Large intestine (tissue), 3 donors: ENCODE measurements at regions not wholly inside any gene's neighbourhood (a gene's known extent, or its start where the extent isn't known, plus 50 kb on each side); places are given as distances from the start of the nearest gene placed in this dataset.

Experiments used
- DNase-seq, 2 donors: peaks; one replicate each; pipeline versions ENCODE4 v3.0.0 to v3.0.0-alpha.2; 2013
- H3K27ac ChIP-seq: one replicate; pipeline ENCODE4 v1.5.1; 2013; ENCODE audit warnings: low read length
- H3K27me3 ChIP-seq: 2 replicates; pipeline ENCODE4 v1.6.1; 2013; ENCODE audit warnings: low read length; ENCODE audit not compliant: control insufficient read depth, insufficient read depth
- H3K36me3 ChIP-seq: 2 replicates; pipeline ENCODE4 v1.6.1; 2013; ENCODE audit warnings: low read length; ENCODE audit not compliant: control insufficient read depth, insufficient read depth
- H3K4me1 ChIP-seq: one replicate; pipeline ENCODE4 v1.6.1; 2013; ENCODE audit warnings: low read length; ENCODE audit not compliant: control insufficient read depth, insufficient read depth
- H3K4me3 ChIP-seq: one replicate; pipeline ENCODE4 v1.5.1; 2013; ENCODE audit warnings: low read length
- H3K9me3 ChIP-seq: one replicate; pipeline ENCODE4 v1.6.1; 2013; ENCODE audit warnings: mild to moderate bottlenecking, low read depth, low read length, moderate library complexity; ENCODE audit not compliant: control insufficient read depth
- WGBS: methylation state at CpG from one replicate; pipeline ENCODE4 v1.1.5; 2013; ENCODE audit warnings: low lambda C conversion rate; ENCODE audit not compliant: insufficient coverage; 5-methylcytosine and 5-hydroxymethylcytosine counted together

- WGBS = no CpG with 5 or more reads among the region's 3 CpGs
- no peaks in the 10 kb centered on the region for H3K9me3 ChIP-seq
- peak overlapping the region; percentile 40 for H3K27ac ChIP-seq
- no peaks in the 10 kb centered on the region for H3K27me3 ChIP-seq
- peaks cover 4% of the 10 kb centered on the region for H3K4me1 ChIP-seq
- H3K36me3 ChIP-seq = no peaks in the 10 kb centered on the region
- DNase-seq = no peak
- H3K4me3 ChIP-seq = no peak overlapping the region
These were observed 419.4 kb downstream of the MEIS1 start for GRCh38 chr2:66854298-66854697.

GRCh38 chr2:66862885-66863650 is 428.1 kb downstream of the MEIS1 start:
- Histone ChIP-seq H3K9me3 (no peaks in the 10 kb centered on the region), H3K27me3 (peaks cover 5% of the 10 kb centered on the region), H3K4me1 (no peaks in the 10 kb centered on the region), H3K4me3 (no peak overlapping the region), H3K27ac (peak overlapping the region; percentile 16), H3K36me3 (no peaks in the 10 kb centered on the region)
- DNase-seq = no peak
- 76% methylated on average over 3 of the region's 6 CpGs for WGBS

GRCh38 chr2:66865161-66865560 is 430.2 kb downstream of the MEIS1 start:
- no peak for DNase-seq
- H3K27ac ChIP-seq = no peak overlapping the region

GRCh38 chr2:66866331-66867062 is 431.6 kb downstream of the MEIS1 start:
- Histone ChIP-seq H3K4me1 (no peaks in the 10 kb centered on the region), H3K9me3 (no peaks in the 10 kb centered on the region), H3K36me3 (no peaks in the 10 kb centered on the region), H3K4me3 (no peak overlapping the region), H3K27ac (no peak overlapping the region), H3K27me3 (peaks cover 8% of the 10 kb centered on the region)
- no CpG with 5 or more reads among the region's 3 CpGs for WGBS
- no peak for DNase-seq

More at GRCh38 chr2:66865161-66865560, 430.2 kb downstream of the MEIS1 start:
- Histone ChIP-seq H3K27me3 (peaks cover 8% of the 10 kb centered on the region), H3K9me3 (no peaks in the 10 kb centered on the region), H3K4me1 (no peaks in the 10 kb centered on the region), H3K4me3 (no peak overlapping the region), H3K36me3 (no peaks in the 10 kb centered on the region)

- DNase-seq = no peak
- no peaks in the 10 kb centered on the region for H3K4me1 ChIP-seq
- WGBS = 80% methylated on average over 2 of the region's 2 CpGs
- no peaks in the 10 kb centered on the region for H3K36me3 ChIP-seq
- H3K27me3 ChIP-seq = peaks cover 8% of the 10 kb centered on the region
- H3K9me3 ChIP-seq = no peaks in the 10 kb centered on the region
- no peak overlapping the region for H3K4me3 ChIP-seq
- H3K27ac ChIP-seq = no peak overlapping the region
These were observed 432.1 kb downstream of the MEIS1 start for GRCh38 chr2:66867063-66867441.

- no peaks in the 10 kb centered on the region for H3K9me3 ChIP-seq
- H3K4me1 ChIP-seq = no peaks in the 10 kb centered on the region
- H3K36me3 ChIP-seq = no peaks in the 10 kb centered on the region
- DNase-seq = no peak
- no peak overlapping the region for H3K27ac ChIP-seq
- no peak overlapping the region for H3K4me3 ChIP-seq
- peaks cover 8% of the 10 kb centered on the region for H3K27me3 ChIP-seq
- WGBS = no CpG with 5 or more reads among the region's 3 CpGs
These were observed 434.2 kb downstream of the MEIS1 start for GRCh38 chr2:66869076-66869475.

GRCh38 chr2:66872081-66872985 is 437.4 kb downstream of the MEIS1 start:
- DNase-seq = no peak
- Histone ChIP-seq H3K4me3 (no peak overlapping the region), H3K4me1 (no peaks in the 10 kb centered on the region), H3K36me3 (no peaks in the 10 kb centered on the region), H3K27me3 (peaks cover 3% of the 10 kb centered on the region), H3K9me3 (no peaks in the 10 kb centered on the region), H3K27ac (no peak overlapping the region)
- WGBS = no CpG with 5 or more reads among the region's 8 CpGs

GRCh38 chr2:66872986-66873754 is 438.2 kb downstream of the MEIS1 start:
- H3K36me3 ChIP-seq = no peaks in the 10 kb centered on the region
- WGBS = 92% methylated on average over 2 of the region's 8 CpGs
- H3K27me3 ChIP-seq = peaks cover 3% of the 10 kb centered on the region
- no peak overlapping the region for H3K27ac ChIP-seq
- no peak overlapping the region for H3K4me3 ChIP-seq
- no peaks in the 10 kb centered on the region for H3K9me3 ChIP-seq
- no peaks in the 10 kb centered on the region for H3K4me1 ChIP-seq
- no peak for DNase-seq

GRCh38 chr2:66874411-66874810 is 439.5 kb downstream of the MEIS1 start:
- Histone ChIP-seq H3K4me1 (no peaks in the 10 kb centered on the region), H3K36me3 (no peaks in the 10 kb centered on the region), H3K4me3 (no peak overlapping the region), H3K9me3 (no peaks in the 10 kb centered on the region), H3K27me3 (peaks cover 3% of the 10 kb centered on the region), H3K27ac (no peak overlapping the region)
- no peak for DNase-seq
- no CpG with 5 or more reads among the region's 2 CpGs for WGBS
